WTC11 (cell line): ENCODE measurements at regions not wholly inside any gene's neighbourhood (a gene's known extent, or its start where the extent isn't known, plus 50 kb on each side); places are given as distances from the start of the nearest gene placed in this dataset.

Experiments used
- E2F1 ChIP-seq: sonication (generic); formaldehyde crosslinking; IDR thresholded peaks from 2 replicates; pipeline ENCODE4 v1.8.0; 2022; ENCODE audit warnings: mild to moderate bottlenecking, missing genetic modification reagents
- NFYB ChIP-seq: sonication (generic); formaldehyde crosslinking; conservative IDR thresholded peaks from 2 replicates; pipeline ENCODE4 v1.8.0; 2022; ENCODE audit warnings: low read depth, missing genetic modification reagents
- OVOL2 ChIP-seq: fragments of 250-450 bp; sonication (Bioruptor Pico); IDR thresholded peaks from 2 replicates; pipeline ENCODE4 v1.9.0; 2021; ENCODE audit warnings: mild to moderate bottlenecking, borderline replicate concordance
- RELA ChIP-seq: sonication (generic); formaldehyde crosslinking; IDR thresholded peaks from 2 replicates; pipeline ENCODE4 v1.8.1; 2022; ENCODE audit warnings: missing genetic modification reagents, mild to moderate bottlenecking, borderline replicate concordance
- TCF7 ChIP-seq: sonication (generic); formaldehyde crosslinking; IDR thresholded peaks from 2 replicates; pipeline ENCODE4 v1.8.0; 2022; ENCODE audit warnings: mild to moderate bottlenecking, low read depth, missing genetic modification reagents, moderate library complexity
- TEAD4 ChIP-seq: sonication (generic); formaldehyde crosslinking; IDR thresholded peaks from 2 replicates; pipeline ENCODE4 v1.8.0; 2022; ENCODE audit warnings: mild to moderate bottlenecking, missing genetic modification reagents
- TP53 ChIP-seq: sonication (generic); formaldehyde crosslinking; IDR thresholded peaks from 2 replicates; pipeline ENCODE4 v1.8.1; 2023; ENCODE audit warnings: mild to moderate bottlenecking, missing genetic modification reagents
- ZNF423 ChIP-seq: fragments of 250-450 bp; sonication (Bioruptor Pico); IDR thresholded peaks from 2 replicates; pipeline ENCODE4 v2.1.2; 2022; ENCODE audit warnings: mild to moderate bottlenecking, moderate library complexity
- TF ChIP-seq, protein P1 (sequence below): fragments of 200-600 bp; IDR thresholded peaks from 2 replicates; pipeline ENCODE4 v1.8.0; 2022; ENCODE audit warnings: antibody characterized with exemption
- TF ChIP-seq, protein P2 (sequence below): sonication (generic); formaldehyde crosslinking; conservative IDR thresholded peaks from 2 replicates; pipeline ENCODE4 v1.8.1; 2022; ENCODE audit warnings: mild to moderate bottlenecking, missing genetic modification reagents
- TF ChIP-seq, protein P3 (sequence below): sonication (generic); formaldehyde crosslinking; IDR thresholded peaks from 2 replicates; pipeline ENCODE4 v1.8.0; 2022; ENCODE audit warnings: missing genetic modification reagents
- TF ChIP-seq, protein P4 (sequence below): sonication (generic); formaldehyde crosslinking; IDR thresholded peaks from 2 replicates; pipeline ENCODE4 v1.8.1; 2023; ENCODE audit warnings: mild to moderate bottlenecking, moderate library complexity, missing genetic modification reagents
- TF ChIP-seq, protein P5 (sequence below): sonication (generic); formaldehyde crosslinking; IDR thresholded peaks from 2 replicates; pipeline ENCODE4 v1.8.1; 2022; ENCODE audit warnings: missing genetic modification reagents, borderline replicate concordance

DNA sequence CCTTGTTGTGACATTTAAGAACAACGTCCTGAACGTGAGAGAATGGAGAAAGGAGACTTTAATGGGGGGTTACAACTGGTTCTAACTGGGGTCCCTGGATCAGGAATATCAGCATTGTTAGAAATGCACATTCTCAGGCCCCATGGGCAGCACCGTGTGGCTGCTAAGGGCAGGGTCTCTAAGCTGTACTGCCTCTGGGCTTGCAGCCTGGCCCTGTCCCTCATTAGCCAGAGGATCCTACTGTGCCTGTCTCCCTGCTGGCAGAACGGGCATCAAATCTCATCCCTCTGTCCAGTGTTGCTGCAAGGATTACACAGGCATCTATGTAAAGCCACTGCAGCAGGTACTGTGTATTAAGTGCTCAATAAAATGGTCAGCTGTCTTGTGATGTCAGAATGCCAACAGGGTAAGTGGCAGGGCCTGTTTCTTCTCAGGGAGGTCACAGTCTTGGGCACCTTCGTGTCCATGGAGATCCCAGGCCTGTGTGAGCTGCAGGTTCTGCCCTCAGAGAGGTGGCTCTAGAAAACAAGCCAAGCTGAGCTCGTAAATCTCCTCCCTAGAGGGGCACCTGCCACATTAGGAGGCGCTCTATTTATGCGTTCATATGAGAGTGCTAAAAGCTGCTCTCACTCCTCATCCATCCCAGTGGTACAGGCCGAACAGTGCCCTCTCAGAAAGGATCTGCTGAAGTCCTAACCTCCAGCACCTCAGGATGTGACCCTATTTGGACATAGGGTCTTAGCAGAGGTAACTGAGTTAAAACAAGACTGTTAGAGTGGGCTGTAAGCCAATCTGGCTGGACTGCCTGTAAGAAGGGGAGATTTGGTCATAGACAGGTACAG is 210.5 kb downstream of the GADD45G start:
- TF ChIP-seq, protein P1, sequence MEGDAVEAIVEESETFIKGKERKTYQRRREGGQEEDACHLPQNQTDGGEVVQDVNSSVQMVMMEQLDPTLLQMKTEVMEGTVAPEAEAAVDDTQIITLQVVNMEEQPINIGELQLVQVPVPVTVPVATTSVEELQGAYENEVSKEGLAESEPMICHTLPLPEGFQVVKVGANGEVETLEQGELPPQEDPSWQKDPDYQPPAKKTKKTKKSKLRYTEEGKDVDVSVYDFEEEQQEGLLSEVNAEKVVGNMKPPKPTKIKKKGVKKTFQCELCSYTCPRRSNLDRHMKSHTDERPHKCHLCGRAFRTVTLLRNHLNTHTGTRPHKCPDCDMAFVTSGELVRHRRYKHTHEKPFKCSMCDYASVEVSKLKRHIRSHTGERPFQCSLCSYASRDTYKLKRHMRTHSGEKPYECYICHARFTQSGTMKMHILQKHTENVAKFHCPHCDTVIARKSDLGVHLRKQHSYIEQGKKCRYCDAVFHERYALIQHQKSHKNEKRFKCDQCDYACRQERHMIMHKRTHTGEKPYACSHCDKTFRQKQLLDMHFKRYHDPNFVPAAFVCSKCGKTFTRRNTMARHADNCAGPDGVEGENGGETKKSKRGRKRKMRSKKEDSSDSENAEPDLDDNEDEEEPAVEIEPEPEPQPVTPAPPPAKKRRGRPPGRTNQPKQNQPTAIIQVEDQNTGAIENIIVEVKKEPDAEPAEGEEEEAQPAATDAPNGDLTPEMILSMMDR, result no peak
- TF ChIP-seq ZNF423 (CRISPR knock-in tag), result no peak
- no peak for TF ChIP-seq E2F1 (CRISPR knock-in tag)
- no peak for TF ChIP-seq TEAD4 (CRISPR knock-in tag)
- TF ChIP-seq, protein P2, sequence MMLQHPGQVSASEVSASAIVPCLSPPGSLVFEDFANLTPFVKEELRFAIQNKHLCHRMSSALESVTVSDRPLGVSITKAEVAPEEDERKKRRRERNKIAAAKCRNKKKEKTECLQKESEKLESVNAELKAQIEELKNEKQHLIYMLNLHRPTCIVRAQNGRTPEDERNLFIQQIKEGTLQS, result no peak
- TF ChIP-seq, protein P3, sequence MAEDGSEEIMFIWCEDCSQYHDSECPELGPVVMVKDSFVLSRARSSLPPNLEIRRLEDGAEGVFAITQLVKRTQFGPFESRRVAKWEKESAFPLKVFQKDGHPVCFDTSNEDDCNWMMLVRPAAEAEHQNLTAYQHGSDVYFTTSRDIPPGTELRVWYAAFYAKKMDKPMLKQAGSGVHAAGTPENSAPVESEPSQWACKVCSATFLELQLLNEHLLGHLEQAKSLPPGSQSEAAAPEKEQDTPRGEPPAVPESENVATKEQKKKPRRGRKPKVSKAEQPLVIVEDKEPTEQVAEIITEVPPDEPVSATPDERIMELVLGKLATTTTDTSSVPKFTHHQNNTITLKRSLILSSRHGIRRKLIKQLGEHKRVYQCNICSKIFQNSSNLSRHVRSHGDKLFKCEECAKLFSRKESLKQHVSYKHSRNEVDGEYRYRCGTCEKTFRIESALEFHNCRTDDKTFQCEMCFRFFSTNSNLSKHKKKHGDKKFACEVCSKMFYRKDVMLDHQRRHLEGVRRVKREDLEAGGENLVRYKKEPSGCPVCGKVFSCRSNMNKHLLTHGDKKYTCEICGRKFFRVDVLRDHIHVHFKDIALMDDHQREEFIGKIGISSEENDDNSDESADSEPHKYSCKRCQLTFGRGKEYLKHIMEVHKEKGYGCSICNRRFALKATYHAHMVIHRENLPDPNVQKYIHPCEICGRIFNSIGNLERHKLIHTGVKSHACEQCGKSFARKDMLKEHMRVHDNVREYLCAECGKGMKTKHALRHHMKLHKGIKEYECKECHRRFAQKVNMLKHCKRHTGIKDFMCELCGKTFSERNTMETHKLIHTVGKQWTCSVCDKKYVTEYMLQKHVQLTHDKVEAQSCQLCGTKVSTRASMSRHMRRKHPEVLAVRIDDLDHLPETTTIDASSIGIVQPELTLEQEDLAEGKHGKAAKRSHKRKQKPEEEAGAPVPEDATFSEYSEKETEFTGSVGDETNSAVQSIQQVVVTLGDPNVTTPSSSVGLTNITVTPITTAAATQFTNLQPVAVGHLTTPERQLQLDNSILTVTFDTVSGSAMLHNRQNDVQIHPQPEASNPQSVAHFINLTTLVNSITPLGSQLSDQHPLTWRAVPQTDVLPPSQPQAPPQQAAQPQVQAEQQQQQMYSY (CRISPR knock-in tag), result no peak
- TF ChIP-seq, protein P4, sequence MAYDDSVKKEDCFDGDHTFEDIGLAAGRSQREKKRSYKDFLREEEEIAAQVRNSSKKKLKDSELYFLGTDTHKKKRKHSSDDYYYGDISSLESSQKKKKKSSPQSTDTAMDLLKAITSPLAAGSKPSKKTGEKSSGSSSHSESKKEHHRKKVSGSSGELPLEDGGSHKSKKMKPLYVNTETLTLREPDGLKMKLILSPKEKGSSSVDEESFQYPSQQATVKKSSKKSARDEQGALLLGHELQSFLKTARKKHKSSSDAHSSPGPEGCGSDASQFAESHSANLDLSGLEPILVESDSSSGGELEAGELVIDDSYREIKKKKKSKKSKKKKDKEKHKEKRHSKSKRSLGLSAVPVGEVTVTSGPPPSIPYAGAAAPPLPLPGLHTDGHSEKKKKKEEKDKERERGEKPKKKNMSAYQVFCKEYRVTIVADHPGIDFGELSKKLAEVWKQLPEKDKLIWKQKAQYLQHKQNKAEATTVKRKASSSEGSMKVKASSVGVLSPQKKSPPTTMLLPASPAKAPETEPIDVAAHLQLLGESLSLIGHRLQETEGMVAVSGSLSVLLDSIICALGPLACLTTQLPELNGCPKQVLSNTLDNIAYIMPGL (CRISPR knock-in tag), result no peak
- TF ChIP-seq RELA (CRISPR knock-in tag), result no peak
- no peak for TF ChIP-seq NFYB (CRISPR knock-in tag)
- no peak for TF ChIP-seq OVOL2 (CRISPR knock-in tag)
- TF ChIP-seq TP53 (CRISPR knock-in tag), result no peak
- TF ChIP-seq, protein P5, sequence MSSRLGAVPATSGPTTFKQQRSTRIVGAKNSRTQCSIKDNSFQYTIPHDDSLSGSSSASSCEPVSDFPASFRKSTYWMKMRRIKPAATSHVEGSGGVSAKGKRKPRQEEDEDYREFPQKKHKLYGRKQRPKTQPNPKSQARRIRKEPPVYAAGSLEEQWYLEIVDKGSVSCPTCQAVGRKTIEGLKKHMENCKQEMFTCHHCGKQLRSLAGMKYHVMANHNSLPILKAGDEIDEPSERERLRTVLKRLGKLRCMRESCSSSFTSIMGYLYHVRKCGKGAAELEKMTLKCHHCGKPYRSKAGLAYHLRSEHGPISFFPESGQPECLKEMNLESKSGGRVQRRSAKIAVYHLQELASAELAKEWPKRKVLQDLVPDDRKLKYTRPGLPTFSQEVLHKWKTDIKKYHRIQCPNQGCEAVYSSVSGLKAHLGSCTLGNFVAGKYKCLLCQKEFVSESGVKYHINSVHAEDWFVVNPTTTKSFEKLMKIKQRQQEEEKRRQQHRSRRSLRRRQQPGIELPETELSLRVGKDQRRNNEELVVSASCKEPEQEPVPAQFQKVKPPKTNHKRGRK (CRISPR knock-in tag), result no peak
- no peak for TF ChIP-seq TCF7 (CRISPR knock-in tag)
